ENCODE measurements at regions not wholly inside any gene's neighbourhood (a gene's known extent, or its start where the extent isn't known, plus 50 kb on each side); places are given as distances from the start of the nearest gene placed in this dataset.

DNA sequence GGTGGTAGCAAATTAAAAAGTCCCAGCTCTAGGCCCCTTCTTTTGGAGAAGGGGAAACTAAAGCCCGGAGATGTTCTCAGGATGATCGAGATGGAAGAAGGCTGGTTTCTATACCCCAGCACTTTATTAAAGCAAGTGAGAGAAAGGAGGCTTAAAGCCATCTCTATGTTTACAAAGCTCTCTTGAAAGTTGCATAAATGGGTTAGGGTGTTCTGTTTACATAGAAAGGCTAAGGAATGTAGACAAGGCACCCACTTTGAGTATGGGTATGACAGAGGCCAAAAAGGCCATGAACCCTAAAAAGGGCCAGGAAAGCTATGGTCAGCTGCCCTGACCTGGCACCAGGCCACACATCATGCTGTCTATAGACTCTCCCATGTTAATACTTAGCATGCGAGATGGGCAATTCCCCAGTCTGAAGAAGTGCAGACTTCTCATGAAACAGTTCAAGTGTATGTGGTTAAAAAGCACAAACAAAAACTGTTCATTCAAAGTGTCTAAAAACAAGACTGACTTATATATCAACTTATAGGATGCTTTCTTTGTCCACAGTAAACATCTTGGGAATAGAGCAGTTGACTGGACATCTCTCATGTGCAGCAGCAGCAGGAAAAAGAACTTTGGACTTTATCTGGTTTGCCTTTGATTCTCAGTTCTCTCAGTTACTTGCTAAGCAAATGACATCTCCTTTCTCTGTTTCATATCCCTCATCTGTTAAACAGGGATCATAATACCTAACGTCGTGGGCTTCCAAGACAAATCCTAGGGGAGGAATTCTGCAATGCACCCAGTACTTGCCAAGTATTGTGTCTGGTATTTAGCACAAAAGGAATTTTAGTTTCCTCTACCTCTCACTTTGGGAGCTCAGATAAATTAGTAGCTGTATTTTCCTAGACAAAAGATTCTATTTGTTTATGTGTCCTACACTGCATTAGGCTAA lies 521.6 kb downstream of the PLPP3 start:
- intact Hi-C loops (cut with DNase I), result no loop called here
- DNase-seq (ENCODE audit: low spot score), result no peak

DNA sequence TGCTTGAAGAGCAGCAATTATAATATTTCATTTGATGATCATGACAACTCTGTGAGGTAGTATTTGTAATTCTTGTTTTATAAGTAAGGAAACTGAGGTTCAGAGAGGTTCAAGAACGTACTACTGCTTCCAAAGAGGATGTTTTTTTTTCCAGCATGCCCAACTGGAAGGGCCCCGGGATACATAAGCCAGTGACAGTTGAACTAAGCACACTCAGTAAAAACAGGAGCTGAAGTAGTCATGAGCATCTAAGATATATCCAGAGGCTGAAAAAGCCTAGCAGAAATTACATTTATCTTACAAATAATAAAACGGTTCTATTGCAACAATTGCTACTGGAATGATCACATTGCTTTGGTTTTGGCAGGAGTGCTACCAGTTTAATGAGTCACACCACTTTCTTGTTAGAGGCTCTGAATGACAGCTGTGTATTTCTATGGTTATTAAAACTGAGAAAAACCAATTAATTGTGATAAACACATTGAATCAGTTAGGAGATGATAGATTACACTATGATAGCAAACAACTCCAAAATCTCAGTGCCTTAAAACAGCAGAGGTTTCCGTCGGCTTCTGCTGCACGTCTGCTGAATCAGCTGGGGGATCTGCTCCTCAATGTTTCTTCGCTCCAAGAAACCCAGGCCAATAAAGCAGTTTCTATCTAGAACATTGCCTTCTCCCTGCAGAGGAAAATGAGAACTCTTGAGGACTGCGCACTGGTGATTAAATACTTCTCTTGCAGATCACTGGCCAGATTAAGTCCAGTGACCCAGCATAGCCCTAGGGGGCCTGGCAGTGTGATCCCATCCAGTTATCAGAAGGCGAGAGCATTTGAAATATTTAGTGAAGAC lies 522.7 kb downstream of the PLPP3 start:
- intact Hi-C loops (cut with DNase I), result no loop called here
- DNase-seq (ENCODE audit: low spot score), result no peak

DNA sequence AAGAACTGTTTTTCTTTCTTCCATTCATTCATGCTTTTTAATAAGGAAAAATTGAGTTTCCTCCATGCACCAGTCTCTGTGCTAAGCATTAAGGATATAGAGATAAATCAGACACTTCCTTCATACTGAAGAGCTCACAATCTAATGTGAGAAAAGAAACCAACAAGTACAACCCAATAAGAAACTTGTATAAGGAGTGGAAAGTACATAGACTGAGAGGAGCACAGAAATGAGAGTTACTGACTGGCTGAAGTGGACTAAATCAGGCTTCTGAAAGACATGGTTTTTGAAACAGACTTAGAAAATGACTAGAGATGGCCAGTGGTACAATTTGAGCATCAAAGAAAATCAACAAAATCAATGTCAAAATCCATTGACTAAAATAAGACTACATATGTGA lies 524.4 kb downstream of the PLPP3 start:
- DNase-seq (ENCODE audit: low spot score), result no peak
- intact Hi-C loops (cut with DNase I), result no loop called here

DNA sequence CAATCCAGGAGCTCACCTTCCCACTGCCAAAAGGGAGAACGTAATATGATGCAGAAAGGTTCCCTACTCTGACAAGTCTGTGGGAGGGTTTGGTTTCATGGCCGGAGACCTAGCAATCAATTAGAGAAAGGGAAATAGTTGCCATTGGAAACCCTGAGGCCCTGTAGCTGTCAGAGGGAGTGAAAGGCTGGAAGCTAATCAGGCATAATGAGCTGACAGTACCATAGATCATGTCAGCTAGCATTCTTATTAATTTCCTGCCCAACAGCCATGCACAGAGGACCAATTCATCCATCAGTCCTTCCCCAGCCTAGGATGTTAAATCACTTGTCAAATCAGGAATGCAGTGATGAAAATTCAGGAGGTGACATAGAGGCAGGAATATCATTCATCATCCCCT lies 527.3 kb downstream of the PLPP3 start:
- no peak for DNase-seq (ENCODE audit: low spot score)

DNA sequence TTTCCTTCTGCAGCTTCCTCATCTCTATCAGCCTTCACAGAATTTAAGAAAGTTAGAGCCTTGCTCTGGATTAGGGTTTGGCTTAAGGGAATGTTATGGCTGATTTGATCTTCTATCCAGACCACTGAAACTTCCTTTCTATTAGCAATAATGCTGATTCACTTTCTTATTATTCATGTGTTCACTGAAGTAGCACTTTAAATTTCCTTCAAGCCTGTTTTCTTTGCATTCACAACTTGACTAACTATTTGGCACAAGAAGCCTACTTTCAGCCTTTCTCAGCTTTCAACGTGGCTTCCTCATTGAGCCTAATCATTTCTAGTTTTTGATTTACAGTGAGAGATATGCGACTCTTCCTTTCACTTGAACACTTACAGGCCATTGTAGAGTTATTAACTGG lies 528.5 kb downstream of the PLPP3 start:
- no peak for DNase-seq (ENCODE audit: low spot score)
- intact Hi-C loops (cut with DNase I), result no loop called here

More for the DNA sequence above, 527.3 kb downstream of the PLPP3 start:
- intact Hi-C loops (cut with DNase I), result no loop called here

DNA sequence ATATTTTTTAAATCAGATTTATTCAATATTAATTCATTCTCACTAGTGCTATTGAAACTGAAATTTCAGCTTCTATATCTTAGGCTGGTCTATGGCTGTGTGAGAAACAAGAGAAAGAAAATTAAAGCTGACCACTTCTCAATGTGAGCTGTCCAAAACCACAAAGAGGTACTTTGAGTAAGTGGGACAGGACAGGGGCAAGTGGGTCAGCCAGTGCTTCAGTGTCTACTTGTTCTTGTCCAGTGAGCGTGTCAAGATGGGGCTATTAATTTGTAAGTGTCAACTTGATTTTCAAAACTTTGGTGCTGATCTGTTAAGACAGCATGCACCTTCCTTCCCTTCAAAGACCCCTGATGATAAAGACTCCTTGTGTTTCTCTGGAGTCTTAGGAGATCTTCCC lies 533.9 kb downstream of the PLPP3 start:
- DNase-seq (ENCODE audit: low spot score), result no peak
- intact Hi-C loops (cut with DNase I), result no loop called here

DNA sequence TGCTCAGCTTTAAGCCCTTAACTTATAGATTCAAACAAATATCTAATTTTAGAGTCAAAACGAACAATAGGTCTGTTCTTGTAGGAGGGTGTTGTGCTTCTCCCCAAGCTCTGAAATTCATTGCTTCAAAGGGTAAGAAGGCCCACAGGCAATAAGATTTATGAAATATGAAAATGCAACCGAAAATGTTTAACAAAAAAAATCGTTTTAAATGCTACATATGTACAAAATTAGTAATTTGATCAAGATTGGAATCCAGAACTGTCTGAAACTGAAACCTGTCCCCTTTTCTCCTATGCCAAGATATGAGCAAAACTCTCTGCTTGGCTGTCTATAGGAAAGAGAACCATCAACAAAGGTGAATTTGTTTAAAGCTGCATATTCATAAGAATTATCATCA lies 534.3 kb downstream of the PLPP3 start:
- intact Hi-C loops (cut with DNase I), result no loop called here
- no peak for DNase-seq (ENCODE audit: low spot score)

DNA sequence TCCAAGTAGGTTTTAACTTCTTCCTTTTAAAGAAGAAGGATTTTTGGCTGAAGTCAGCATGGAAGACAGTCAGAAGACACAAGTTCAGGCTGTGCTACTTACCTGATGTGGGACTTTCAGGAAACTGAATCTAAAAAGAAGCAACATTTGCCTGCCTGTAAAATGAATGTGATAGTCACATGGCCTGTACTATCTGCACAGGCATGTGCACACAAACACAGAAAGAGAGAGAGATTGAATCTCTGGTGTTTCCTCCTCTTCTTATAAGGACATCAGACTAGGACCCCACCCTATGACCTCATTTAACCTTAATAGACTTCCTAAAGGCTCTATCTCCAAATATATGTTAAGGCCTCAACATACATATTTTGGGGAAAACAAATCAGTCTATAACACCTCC lies 542.9 kb downstream of the PLPP3 start:
- intact Hi-C loops (cut with DNase I), result no loop called here
- DNase-seq (ENCODE audit: low spot score), result no peak

DNA sequence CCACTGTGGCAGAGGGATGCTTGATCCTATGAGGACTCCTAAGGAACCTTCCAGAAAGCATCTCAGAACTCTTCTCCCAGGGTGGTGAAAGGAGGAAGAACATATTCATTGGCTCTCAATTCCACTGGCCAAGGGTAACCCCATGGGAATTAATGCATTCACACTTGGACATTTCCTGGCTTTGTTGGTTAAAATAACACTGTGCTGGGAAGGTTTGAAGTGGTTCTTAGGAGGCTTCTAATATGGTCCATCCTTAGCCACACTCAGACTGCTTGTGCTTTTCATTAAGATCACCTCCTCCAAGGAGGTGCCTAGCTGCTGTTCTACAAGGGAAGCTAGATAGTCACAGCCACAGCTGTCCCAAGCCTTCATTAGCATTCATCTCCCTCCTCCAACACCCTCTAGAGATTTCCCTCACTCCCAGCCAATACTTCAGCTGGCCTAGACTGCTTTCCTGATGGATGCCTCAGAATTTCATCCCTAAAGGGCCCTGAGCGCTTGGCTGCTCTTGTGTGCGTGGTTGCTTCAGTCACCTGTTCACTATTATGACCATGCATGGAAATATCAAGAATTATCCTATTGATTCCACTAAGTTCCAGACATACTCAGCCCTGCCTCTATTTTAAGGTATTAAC lies 544.4 kb downstream of the PLPP3 start:
- no peak for DNase-seq (ENCODE audit: low spot score)
- intact Hi-C loops (cut with DNase I), result no loop called here

DNA sequence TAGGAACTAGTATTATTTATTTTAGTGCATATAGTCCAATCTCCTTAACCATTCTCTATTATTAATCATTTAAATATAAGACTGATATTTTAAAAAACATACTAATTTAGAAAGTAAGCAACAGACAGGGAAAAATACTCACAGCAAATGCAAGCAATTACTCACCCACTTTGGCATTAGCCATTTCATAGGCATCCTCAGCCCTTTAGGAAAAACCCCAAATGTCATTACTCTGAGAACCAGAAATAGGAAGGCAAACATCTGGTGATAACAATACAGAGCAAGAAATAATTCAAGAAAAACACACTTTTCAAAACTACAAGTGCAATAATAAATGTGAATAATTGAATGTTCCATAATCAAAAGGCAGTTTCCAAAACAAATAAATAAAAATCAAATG lies 545.1 kb downstream of the PLPP3 start:
- intact Hi-C loops (cut with DNase I), result no loop called here
- no peak for DNase-seq (ENCODE audit: low spot score)

DNA sequence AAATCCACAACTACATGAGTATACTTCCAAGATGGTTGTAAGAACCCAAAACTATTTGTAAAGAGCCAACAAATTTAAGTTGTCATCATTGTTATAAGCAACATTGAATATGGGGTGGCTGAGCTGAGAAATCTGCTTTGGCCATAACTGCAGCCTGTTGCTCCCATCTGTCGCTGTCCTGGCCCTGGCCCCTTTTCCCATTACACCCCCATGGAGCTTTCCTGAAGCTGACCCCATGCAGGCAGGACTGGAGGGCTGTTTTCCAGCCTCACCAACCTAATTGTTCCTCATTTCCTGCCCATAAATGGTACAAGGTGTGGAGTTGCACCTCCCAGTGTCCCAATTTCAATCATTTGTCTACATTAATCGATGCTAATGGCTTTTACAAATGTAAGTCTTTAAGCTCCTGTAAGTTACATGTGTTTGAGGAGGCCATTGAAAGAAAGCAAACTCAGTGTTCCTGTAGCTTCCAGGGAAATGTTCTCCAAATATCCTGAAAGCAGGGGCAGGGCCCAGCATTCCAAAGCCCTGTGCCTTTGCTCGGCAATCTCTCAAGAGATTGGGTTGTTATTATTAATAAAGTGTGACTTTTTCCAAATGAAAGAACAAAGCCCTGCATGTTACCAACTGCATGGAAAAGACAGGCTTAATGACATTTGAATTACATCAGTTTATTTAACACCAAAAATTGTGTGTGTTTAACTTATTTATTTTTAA lies 545.9 kb downstream of the PLPP3 start:
- DNase-seq (ENCODE audit: low spot score), result no peak
- intact Hi-C loops (cut with DNase I), result no loop called here

DNA sequence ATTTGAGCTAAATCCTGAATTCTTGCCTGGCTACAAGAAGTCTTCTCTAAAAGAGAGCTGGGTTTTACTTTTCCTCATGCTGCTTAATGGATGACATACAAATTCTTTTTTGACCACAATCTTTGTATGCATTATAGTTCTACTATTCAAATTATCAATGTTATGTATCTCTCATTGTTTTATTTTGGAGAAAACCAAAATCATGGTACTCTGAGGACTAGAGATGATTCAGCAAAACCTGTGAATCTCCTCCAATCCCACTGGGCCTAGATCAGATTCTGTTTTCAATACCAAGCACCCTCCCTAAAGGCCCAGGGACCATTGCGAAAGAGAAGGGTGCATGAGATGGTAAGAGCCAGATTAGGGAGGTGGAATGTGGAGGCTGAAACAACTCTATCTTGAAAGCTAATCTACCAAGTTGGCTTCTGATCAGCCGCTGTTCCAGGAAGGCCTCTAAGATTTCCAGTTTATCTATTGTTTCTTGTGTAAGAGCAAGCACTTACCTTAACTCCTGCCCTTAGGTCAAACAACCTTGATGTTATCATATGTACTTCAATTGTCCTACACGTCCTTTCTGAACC lies 547.2 kb downstream of the PLPP3 start:
- no peak for DNase-seq (ENCODE audit: low spot score)
- intact Hi-C loops (cut with DNase I), result no loop called here

DNA sequence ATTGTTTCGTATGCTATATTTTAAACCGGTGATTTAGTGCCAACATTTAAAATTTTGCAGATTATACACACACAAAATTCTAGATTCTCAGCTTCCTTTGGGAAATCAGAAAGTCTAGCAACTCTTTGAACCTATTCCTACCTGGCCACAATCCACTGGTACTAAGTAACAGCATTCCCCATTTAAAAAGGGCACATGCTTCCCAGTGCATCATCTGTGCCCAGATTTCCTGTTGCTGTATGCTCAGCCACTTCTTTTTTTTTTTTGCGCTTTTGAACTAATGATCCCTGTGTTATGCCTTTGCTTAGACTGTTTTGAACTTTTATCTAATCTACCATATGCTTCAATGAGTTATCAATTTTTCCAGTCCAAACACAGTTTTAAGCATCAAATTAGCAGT lies 548.4 kb downstream of the PLPP3 start:
- DNase-seq (ENCODE audit: low spot score), result no peak
- intact Hi-C loops (cut with DNase I), result no loop called here

DNA sequence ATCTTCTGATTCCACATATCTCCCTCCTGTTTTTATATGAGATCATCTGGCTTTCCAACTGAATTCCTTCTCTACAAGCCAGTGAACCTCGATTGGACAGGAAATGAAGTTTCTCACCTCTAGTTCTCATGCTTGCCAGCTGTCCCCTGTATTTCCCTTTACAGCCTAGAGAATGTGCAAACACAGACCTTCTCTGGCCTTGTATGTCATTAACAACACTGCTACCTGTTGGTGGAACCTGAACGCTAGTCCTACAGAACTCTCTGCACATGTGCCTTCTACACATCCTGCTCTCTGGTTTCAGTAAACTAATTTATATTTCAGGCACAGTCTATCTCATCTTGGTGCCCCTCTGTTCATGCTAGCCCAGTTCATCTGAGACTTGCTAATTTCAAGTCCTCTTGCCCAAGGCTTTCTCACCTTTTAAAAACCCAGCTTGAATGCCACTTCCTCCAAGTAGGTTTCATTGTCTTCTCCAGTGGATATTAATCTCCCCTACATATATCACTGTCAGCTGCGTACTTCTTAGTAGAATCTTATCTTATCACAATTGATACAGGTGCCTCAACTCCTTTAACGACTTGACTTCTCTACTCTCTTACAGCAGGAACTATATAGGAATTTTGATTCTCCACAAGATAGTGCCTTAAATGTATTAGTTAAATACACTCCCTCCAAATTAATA lies 549.9 kb downstream of the PLPP3 start:
- intact Hi-C loops (cut with DNase I), result no loop called here
- DNase-seq (ENCODE audit: low spot score), result no peak

DNA sequence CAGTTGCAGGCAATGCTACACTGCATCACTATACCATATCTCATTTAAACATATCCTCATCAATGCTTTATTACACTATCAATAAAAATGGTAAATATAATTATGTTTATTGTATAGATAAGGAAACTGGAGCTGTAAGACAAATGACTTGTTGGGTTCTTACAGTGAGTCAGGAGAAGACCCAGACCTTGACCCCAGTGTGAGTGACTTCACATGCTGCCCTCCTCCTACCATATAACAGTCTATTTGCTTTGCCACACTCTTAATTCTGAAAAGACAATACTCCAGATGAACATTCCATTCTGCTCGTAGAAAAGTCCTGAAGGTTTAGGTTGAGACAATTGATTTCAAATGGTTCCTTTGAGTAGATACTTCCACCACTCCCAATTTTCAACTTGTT lies 550.5 kb downstream of the PLPP3 start:
- intact Hi-C loops (cut with DNase I), result no loop called here
- DNase-seq (ENCODE audit: low spot score), result no peak

DNA sequence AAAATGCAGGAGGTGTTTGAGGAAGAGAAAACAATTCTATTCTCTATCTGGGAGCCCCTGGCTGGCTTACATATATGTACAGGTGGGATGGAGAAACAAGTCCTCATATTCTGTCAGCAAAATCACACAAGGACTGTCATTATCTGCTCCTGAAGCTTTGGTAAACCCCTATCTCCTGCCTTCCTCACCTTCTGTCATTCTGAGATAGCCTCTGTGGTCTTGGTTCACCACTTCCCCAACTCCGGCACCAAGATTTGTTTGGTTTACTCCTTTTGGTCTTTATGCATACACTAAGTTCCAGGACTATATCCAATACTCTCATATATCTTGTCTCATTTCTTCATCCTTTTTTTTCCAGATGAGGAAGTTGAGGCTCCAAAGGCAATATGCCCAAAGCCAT lies 551.1 kb downstream of the PLPP3 start:
- intact Hi-C loops (cut with DNase I), result no loop called here

DNA sequence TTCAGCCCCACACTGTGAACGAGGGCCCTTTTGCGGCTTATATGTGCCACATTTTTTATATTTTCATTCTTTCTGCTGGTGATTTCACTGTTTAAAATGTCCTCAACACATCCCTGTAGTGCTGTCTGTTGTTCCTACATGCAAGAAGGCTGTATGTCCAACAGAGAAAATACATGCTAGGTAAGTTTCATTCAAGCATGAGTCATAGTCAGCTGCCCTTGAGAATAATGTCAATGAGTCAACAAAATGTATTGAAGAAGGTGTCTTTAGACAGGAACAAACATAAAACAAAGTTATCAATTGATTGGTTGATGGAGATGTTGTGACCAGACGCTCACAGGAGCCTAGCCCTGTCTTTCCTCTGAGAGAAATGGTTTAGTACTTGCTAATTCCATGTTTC lies 553.4 kb downstream of the PLPP3 start:
- intact Hi-C loops (cut with DNase I), result no loop called here
- DNase-seq (ENCODE audit: low spot score), result no peak

More for the DNA sequence above, 551.1 kb downstream of the PLPP3 start:
- no peak for DNase-seq (ENCODE audit: low spot score)

DNA sequence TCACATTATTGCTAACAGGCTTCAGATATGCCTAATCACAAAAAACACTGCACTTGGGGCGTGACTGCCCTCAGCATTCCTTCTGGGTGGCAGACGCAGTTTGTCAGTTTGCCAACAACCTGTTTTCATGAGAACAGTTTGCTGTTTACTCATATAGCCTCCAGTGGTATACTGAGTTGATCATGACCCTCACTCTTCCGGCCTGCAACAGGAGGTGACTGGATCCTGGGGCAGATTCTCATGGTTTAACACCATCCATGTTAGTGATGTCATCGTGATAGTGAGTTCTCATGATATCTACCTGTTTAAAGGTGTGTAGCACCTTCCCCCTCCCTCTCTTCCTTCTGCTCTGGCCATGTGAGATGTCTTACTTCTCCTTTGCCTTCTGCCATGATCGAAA lies 555.2 kb downstream of the PLPP3 start:
- no peak for DNase-seq (ENCODE audit: low spot score)
- intact Hi-C loops (cut with DNase I), result no loop called here

DNA sequence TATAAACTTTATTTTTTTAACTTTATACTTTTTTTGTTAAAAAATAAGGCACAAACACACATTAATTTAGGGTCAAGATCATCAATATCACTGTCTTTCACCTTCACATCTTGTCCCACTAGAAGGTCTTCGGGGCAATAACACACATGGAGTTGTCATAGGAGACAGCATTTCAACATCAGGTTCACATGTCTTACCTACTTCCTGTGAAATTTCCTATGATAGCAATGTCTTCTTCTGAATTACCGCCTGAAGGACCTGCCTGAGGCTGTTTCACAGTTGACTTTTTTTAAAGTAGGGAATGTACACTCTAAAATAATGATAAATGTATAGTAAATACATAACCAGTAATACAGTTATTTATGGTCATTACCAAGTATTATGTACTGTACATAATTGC lies 559.4 kb downstream of the PLPP3 start:
- no peak for DNase-seq (ENCODE audit: low spot score)
- intact Hi-C loops (cut with DNase I), result no loop called here

Measured in cardiac septum (tissue), 1 donor.